ENCODE measurements at regions not wholly inside any gene's neighbourhood (a gene's known extent, or its start where the extent isn't known, plus 50 kb on each side); places are given as distances from the start of the nearest gene placed in this dataset.
"Not testable (repeated sequence)": the region's sequence is repeated elsewhere in the genome, so short reads cannot be mapped to it uniquely, and the experiment has no call there.

DNA sequence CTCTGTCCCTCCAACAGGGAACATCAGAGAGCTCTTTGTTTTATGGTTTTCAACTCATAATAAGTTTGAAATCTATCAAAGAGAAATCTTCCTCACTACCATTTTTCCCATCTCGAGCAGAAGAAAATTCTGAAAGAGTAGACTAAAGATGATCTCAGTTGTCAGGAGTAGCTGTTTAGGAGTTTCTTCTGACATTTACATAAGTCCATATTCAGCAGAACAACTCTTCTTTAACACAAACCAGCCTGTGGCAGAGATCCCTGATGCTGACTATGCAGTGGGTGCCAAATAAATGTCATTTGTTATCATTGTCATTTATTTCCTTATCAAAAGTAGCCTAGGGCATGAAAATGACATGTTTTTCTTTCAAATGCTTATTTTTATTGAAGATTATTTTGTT lies 380.7 kb downstream of the MBD2 start:
- no peak for ATAC-seq
- intact Hi-C loops (cut with DNase I): no loop called here

DNA sequence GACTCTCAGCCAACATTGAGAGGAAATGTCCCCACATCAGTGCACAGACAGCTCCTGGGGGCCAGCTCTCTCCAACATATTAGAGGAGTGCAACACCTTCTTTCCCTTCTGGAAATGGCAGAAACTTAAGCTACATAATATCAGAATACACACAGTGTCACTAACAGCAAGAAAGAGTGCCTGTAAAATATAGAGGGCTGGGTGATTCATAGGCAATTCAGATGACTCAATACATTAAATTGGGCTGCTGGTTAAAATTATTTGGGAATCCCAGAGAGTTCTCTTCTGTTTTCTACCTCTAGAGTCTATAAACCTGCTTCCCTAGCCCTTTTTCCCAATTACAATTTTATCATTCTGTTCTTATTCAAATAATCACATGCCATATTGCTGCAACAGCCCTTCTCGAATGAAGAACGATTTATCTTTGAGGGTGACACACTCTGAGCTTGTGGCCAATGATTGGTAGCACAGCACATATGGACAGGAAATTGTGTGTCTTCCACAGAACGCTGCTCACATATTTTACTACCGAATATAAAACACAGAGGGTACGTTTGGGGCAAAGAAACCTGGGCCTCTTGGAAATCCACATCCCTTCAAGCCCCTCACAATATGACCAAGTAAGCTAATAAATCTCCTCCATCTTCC lies 381.2 kb downstream of the MBD2 start:
- DNase-seq: no peak
- WGBS, 4 donors: 80 to 86% (median 83%) methylated on average over 5 of the region's 5 CpGs
- Histone ChIP-seq H3K4me1 (no peaks in the 10 kb centered on the region), H3K27ac (no peak overlapping the region), H3K27me3 (no peaks in the 10 kb centered on the region), H3K4me3 (no peak overlapping the region), H3K9me3 (peaks cover 0 to 14% (median 0%) of the 10 kb centered on the region in 12 donors), H3K36me3 (no peaks in the 10 kb centered on the region)
- TF ChIP-seq, protein P1, sequence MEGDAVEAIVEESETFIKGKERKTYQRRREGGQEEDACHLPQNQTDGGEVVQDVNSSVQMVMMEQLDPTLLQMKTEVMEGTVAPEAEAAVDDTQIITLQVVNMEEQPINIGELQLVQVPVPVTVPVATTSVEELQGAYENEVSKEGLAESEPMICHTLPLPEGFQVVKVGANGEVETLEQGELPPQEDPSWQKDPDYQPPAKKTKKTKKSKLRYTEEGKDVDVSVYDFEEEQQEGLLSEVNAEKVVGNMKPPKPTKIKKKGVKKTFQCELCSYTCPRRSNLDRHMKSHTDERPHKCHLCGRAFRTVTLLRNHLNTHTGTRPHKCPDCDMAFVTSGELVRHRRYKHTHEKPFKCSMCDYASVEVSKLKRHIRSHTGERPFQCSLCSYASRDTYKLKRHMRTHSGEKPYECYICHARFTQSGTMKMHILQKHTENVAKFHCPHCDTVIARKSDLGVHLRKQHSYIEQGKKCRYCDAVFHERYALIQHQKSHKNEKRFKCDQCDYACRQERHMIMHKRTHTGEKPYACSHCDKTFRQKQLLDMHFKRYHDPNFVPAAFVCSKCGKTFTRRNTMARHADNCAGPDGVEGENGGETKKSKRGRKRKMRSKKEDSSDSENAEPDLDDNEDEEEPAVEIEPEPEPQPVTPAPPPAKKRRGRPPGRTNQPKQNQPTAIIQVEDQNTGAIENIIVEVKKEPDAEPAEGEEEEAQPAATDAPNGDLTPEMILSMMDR (IDR thresholded peaks at IDR 0.05): no peak
- TF ChIP-seq POLR2A (IDR thresholded peaks at IDR 0.05): no peak
- ATAC-seq: no peak
- intact Hi-C loops (cut with DNase I): no loop called here

More for the DNA sequence above, 380.7 kb downstream of the MBD2 start:
- Histone ChIP-seq H3K27ac (no peak overlapping the region), H3K4me3 (no peak overlapping the region), H3K4me1 (no peaks in the 10 kb centered on the region), H3K27me3 (no peaks in the 10 kb centered on the region), H3K36me3 (no peaks in the 10 kb centered on the region), H3K9me3 (peaks cover 0 to 14% (median 0%) of the 10 kb centered on the region in 12 donors)
- WGBS, 4 donors: 61 to 78% (median 68%) methylated on average over 1 of the region's 1 CpG
- TF ChIP-seq, protein P1 (IDR thresholded peaks at IDR 0.05): no peak
- TF ChIP-seq POLR2A (IDR thresholded peaks at IDR 0.05): no peak
- DNase-seq: no peak

DNA sequence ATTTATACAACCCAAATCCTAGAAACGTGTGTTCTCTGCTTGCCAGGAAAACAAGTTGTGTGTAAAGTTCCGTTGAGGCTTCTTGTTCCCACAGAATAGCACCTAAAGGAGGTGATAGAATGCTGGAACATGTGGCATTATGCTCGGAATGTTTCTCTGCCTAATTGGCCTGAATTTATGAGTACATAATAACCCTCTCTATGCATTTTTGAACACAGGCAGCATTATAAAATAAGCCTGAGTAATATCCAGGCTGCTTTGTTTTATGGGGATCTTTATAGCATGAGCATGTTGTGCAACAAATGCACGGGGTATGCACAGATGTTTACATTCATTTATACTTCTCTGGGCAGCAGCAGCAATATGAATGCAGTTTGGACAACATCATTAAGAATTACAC lies 385.7 kb downstream of the MBD2 start:
- Histone ChIP-seq H3K9me3 (peaks cover 0 to 19% (median 0%) of the 10 kb centered on the region in 12 donors), H3K4me3 (no peak overlapping the region), H3K36me3 (no peaks in the 10 kb centered on the region), H3K27ac (no peak overlapping the region), H3K4me1 (no peaks in the 10 kb centered on the region), H3K27me3 (no peaks in the 10 kb centered on the region)
- TF ChIP-seq, protein P1 (IDR thresholded peaks at IDR 0.05): no peak
- TF ChIP-seq POLR2A (IDR thresholded peaks at IDR 0.05): no peak
- DNase-seq (no peak), ATAC-seq (no peak)
- intact Hi-C loops (cut with DNase I): no loop called here
- 38 to 59% (median 53%) methylated on average over 4 of the region's 4 CpGs for whole genome bisulfite sequencing, 4 donors

DNA sequence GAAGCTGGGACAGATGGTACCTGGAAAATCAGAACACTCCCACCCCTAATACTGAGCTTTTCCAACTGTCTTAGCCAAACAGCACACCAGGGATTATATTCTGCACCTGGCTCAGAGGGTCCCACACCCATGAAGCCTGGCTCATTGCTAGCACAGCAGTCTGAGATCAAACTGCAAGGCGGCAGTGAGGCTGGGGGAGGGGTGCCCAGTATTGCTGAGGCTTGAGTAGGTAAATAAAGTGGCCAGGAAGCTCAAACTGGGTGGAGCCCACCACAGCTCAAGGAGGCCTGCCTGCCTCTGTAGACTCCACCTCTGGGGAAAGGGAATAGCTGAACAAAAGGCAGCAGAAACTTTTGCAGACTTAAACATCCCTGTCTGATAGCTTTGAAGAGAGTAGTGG lies 403.3 kb downstream of the MBD2 start:
- peaks cover 0 to 24% (median 7%) of the 10 kb centered on the region in 12 donors for H3K9me3 ChIP-seq
- DNase-seq; ATAC-seq; H3K36me3 ChIP-seq; H3K27me3 ChIP-seq; intact Hi-C loops (cut with DNase I); H3K27ac ChIP-seq; H3K4me3 ChIP-seq; H3K4me1 ChIP-seq: not testable (repeated sequence)
- 33 to 44% (median 40%) methylated on average over 1 of the region's 1 CpG for WGBS, 4 donors

DNA sequence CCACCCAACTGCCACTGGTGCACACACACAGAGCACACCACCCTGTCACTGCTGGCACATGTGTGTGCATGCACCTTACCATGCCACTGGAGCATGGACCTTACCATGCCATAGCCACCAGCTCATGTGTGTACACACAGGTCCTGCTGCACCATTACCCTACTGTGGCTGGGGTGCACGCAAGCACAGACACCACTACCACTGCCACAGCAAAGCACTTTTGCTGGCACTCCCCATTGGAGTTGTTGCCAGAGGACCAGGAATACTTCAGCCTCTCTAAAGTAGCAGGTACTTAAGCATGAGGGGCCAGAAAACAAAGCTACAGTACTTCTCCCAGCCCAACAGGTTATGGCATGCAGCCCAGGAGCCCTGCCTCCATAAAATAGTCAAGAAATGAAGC lies 404.8 kb downstream of the MBD2 start:
- H3K27ac ChIP-seq: no peak overlapping the region
- DNase-seq (no peak), ATAC-seq (peak in 1 of 4 donors; percentile 45)
- peaks cover 0 to 8% (median 0%) of the 10 kb centered on the region in 12 donors for H3K4me1 ChIP-seq
- H3K36me3 ChIP-seq: no peaks in the 10 kb centered on the region
- 49 to 86% (median 56%) methylated on average over 1 of the region's 1 CpG for WGBS, 4 donors
- peaks cover 0 to 9% (median 0%) of the 10 kb centered on the region in 12 donors for H3K9me3 ChIP-seq
- no peak overlapping the region for H3K4me3 ChIP-seq
- intact Hi-C loops (cut with DNase I): loop anchor here in 1 of 10 donors (5.0 kb wide), 1 partner anchor 628 kb away; no protein-coding TSS in a partner anchor
- no peak for TF ChIP-seq POLR2A (IDR thresholded peaks at IDR 0.05)
- TF ChIP-seq, protein P1 (IDR thresholded peaks at IDR 0.05): no peak
- H3K27me3 ChIP-seq: no peaks in the 10 kb centered on the region
